ENCODE measurements at regions not wholly inside any gene's neighbourhood (a gene's known extent, or its start where the extent isn't known, plus 50 kb on each side); places are given as distances from the start of the nearest gene placed in this dataset.

DNA sequence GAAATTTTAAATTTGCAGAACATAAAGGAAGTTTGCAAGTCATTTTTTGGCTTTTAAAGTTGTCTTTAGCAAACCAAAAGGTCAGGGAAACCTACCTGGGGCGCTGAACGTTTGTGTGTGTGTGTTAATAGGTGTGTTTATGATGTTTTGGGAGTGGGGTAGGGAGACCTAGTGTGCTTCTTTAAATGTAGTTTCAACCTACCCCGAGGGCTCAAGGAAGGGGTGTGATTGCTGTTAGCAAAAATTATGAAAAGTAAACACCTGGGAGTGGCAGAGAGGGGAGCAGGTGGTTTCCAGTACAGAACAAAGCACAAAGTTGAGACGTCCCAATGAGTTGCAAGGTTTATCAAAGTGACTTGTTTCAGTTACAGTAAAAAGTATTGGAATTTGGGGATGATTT lies 58.7 kb upstream of the WDR26 start:
- TF ChIP-seq EZH2 (IDR thresholded peaks at IDR 0.05; ENCODE audit: insufficient read depth, poor library complexity, severe bottlenecking) (no peak), EZH2phosphoT487 (IDR thresholded peaks at IDR 0.05; ENCODE audit: insufficient read depth, low read depth) (no peak)

Data from GM23248 (cell line).